Gastrocnemius medialis (tissue), 4 donors: ENCODE measurements at regions not wholly inside any gene's neighbourhood (a gene's known extent, or its start where the extent isn't known, plus 50 kb on each side); places are given as distances from the start of the nearest gene placed in this dataset.

Source experiments
- ATAC-seq, 2 donors: fragments of 150-250 bp; one replicate each; pipeline ENCODE4 v1.9.1; 2016
- DNase-seq, 2 donors: peaks; one replicate each; pipeline ENCODE4 v3.0.0-alpha.2; 2019
- H3K27ac ChIP-seq, 4 donors: fragments of 200-600 bp; sonication (generic); 1 replicate in 1 of 4; 2 replicates in 3 of 4; pipeline ENCODE4 v1.5.1; 2016 to 2018; ENCODE audit warnings: mild to moderate bottlenecking in 2 of 4, moderate library complexity in 1 of 4
- H3K27me3 ChIP-seq, 3 donors: fragments of 200-600 bp; sonication (generic) in 2 of 3; 1 replicate in 1 of 3; 2 replicates in 2 of 3; pipeline versions ENCODE4 v1.5.1 to v1.6.0; 2016 to 2019; ENCODE audit warnings: mild to moderate bottlenecking in 1 of 3, moderate library complexity in 1 of 3
- H3K36me3 ChIP-seq, 2 donors: fragments of 200-600 bp; sonication (generic) in 1 of 2; one replicate each; pipeline ENCODE4 v1.5.1; 2017 to 2018
- H3K4me1 ChIP-seq, 2 donors: fragments of 200-600 bp; sonication (generic) in 1 of 2; one replicate each; pipeline ENCODE4 v1.5.1; 2016 to 2017; ENCODE audit warnings: mild to moderate bottlenecking in 2 of 2
- H3K4me3 ChIP-seq, 4 donors: fragments of 200-600 bp; sonication (generic) in 3 of 4; 1 replicate in 1 of 4; 2 replicates in 3 of 4; pipeline ENCODE4 v1.5.1; 2016 to 2019; ENCODE audit warnings: mild to moderate bottlenecking in 2 of 4
- H3K9me3 ChIP-seq, 3 donors: fragments of 200-600 bp; sonication (generic) in 2 of 3; 1 replicate in 1 of 3; 2 replicates in 2 of 3; pipeline ENCODE4 v1.5.1; 2016 to 2019
- CTCF ChIP-seq, 5 experiments: fragments of 450-650 bp in 3 of 5; fragments of 200-600 bp in 2 of 5; sonication (generic) in 2 of 5; IDR thresholded peaks in 4 of 5; conservative IDR thresholded peaks in 1 of 5; 1 replicate in 4 of 5; 2 replicates in 1 of 5; pipeline ENCODE4 v1.5.1; 2016 to 2019; ENCODE audit warnings: antibody characterized with exemption in 5 of 5, mild to moderate bottlenecking in 3 of 5, moderate library complexity in 3 of 5
- POLR2A ChIP-seq, 2 donors: fragments of 450-650 bp; IDR thresholded peaks; one replicate each; pipeline ENCODE4 v1.6.1; 2017; ENCODE audit warnings: antibody characterized with exemption in 2 of 2, mild to moderate bottlenecking in 2 of 2, moderate library complexity in 2 of 2
- in situ Hi-C, 4 donors: fragments of 200-750 bp; cut with MboI; loops; one replicate each; pipeline versions ENCODE4 v1.15.0 to v1.8.0; 2017; ENCODE audit warnings: low sequenced_read_pairs in 4 of 4
- intact Hi-C: fragments of 100-400 bp; cut with DNase I; formaldehyde crosslinking; loops from one replicate; pipeline ENCODE4 v1.15.1; 2023; ENCODE audit warnings: low total_unique reads

- intact Hi-C loops, result no loop called here
- Histone ChIP-seq H3K9me3 (no peaks in the 10 kb centered on the region), H3K36me3 (no peaks in the 10 kb centered on the region), H3K4me1 (no peaks in the 10 kb centered on the region), H3K27me3 (no peaks in the 10 kb centered on the region), H3K27ac (no peak overlapping the region), H3K4me3 (no peak overlapping the region)
- in situ Hi-C loops, result loop anchor here in 1 of 4 donors (25.0 kb wide), 1 partner anchor 209 kb away; no protein-coding TSS in a partner anchor
- TF ChIP-seq CTCF (IDR thresholded peaks at IDR 0.05 in 4 of 5, conservative IDR thresholded peaks at IDR 0.05 in 1 of 5) (no peak), POLR2A (IDR thresholded peaks at IDR 0.05) (no peak)
- ATAC-seq, result no peak
- DNase-seq, result no peak
Observed at GRCh38 chr20:60271597-60271996, 313.4 kb downstream of the CDH26 start.

DNA sequence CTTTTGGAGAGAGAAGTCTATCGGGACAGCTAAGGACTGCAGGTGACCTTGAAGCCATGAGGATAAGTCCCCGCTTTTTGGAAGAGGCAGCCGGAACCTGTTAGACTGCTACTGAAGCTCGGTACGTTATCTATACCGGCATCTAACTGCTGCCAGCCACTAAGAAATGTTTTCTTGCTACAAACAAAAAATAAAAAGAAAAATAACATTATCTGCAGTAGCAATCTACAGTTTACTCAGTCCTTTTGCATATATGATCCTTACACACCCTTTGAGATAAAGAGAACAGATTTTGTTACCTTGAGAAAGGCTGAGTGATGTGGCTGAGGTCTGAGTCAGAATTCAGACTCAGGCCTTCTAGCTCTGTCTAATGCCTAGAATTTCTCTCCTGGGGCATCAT is 314.6 kb downstream of the CDH26 start:
- Histone ChIP-seq H3K27ac (no peak overlapping the region), H3K27me3 (no peaks in the 10 kb centered on the region), H3K9me3 (no peaks in the 10 kb centered on the region), H3K36me3 (no peaks in the 10 kb centered on the region), H3K4me3 (no peak overlapping the region), H3K4me1 (no peaks in the 10 kb centered on the region)
- no peak for DNase-seq
- no peak for ATAC-seq
- in situ Hi-C loops (loop anchor here in 1 of 4 donors (25.0 kb wide), 1 partner anchor 210 kb away; no protein-coding TSS in a partner anchor), intact Hi-C loops (no loop called here)
- no peak for TF ChIP-seq CTCF (IDR thresholded peaks at IDR 0.05 in 4 of 5, conservative IDR thresholded peaks at IDR 0.05 in 1 of 5)
- TF ChIP-seq POLR2A (IDR thresholded peaks at IDR 0.05), result no peak

- H3K27ac ChIP-seq, result no peak overlapping the region
- TF ChIP-seq CTCF (IDR thresholded peaks at IDR 0.05 in 4 of 5, conservative IDR thresholded peaks at IDR 0.05 in 1 of 5) (no peak), POLR2A (IDR thresholded peaks at IDR 0.05) (no peak)
- in situ Hi-C loops, result loop anchor here in 1 of 4 donors (25.0 kb wide), 1 partner anchor 212 kb away; no protein-coding TSS in a partner anchor
- no peaks in the 10 kb centered on the region for H3K27me3 ChIP-seq
- no peak for ATAC-seq
- intact Hi-C loops, result no loop called here
- H3K36me3 ChIP-seq, result no peaks in the 10 kb centered on the region
- H3K4me1 ChIP-seq, result no peaks in the 10 kb centered on the region
- no peaks in the 10 kb centered on the region for H3K9me3 ChIP-seq
- H3K4me3 ChIP-seq, result no peak overlapping the region
- DNase-seq, result no peak
Observed at GRCh38 chr20:60274717-60275116, 316.5 kb downstream of the CDH26 start.

- Histone ChIP-seq H3K27me3 (no peaks in the 10 kb centered on the region), H3K36me3 (no peaks in the 10 kb centered on the region), H3K9me3 (no peaks in the 10 kb centered on the region), H3K4me3 (no peak overlapping the region), H3K4me1 (no peaks in the 10 kb centered on the region), H3K27ac (no peak overlapping the region)
- intact Hi-C loops (no loop called here), in situ Hi-C loops (no loop called here)
- ATAC-seq (no peak), DNase-seq (no peak)
- TF ChIP-seq POLR2A (IDR thresholded peaks at IDR 0.05) (no peak), CTCF (IDR thresholded peaks at IDR 0.05 in 4 of 5, conservative IDR thresholded peaks at IDR 0.05 in 1 of 5) (no peak)
Observed at GRCh38 chr20:60281295-60281694, 323.1 kb downstream of the CDH26 start.

DNA sequence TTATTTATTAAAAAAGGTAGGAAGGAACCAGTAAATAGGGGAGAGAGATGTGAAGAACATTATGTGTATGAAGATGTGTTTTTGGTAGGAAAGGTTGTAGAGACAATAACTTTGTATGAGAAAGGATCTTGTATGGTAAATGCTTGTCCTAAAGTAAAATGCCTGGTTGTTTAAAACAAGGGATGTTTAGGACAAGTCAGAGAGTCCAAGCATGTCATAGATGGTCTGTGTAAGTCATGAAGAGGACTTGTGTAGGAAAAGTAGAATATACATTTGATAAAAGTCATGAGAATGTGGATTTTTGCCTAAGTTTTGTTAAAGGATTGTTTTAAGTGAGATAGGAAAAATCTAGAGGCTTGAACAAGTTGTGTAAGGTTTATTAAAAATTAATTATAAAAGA is 325.1 kb downstream of the CDH26 start:
- intact Hi-C loops (no loop called here), in situ Hi-C loops (no loop called here)
- no peak overlapping the region for H3K4me3 ChIP-seq
- DNase-seq (no peak), ATAC-seq (no peak)
- H3K27me3 ChIP-seq, result no peaks in the 10 kb centered on the region
- no peak overlapping the region for H3K27ac ChIP-seq
- no peaks in the 10 kb centered on the region for H3K9me3 ChIP-seq
- TF ChIP-seq POLR2A (IDR thresholded peaks at IDR 0.05) (no peak), CTCF (IDR thresholded peaks at IDR 0.05 in 4 of 5, conservative IDR thresholded peaks at IDR 0.05 in 1 of 5) (no peak)
- no peaks in the 10 kb centered on the region for H3K36me3 ChIP-seq
- no peaks in the 10 kb centered on the region for H3K4me1 ChIP-seq
